GM12874 (cell line): ENCODE measurements at regions not wholly inside any gene's neighbourhood (a gene's known extent, or its start where the extent isn't known, plus 50 kb on each side); places are given as distances from the start of the nearest gene placed in this dataset.

ENCODE experiments used
- TF ChIP-seq, protein P1 (sequence below): IDR thresholded peaks from 2 replicates; pipeline ENCODE4 v1.5.1; 2011; ENCODE audit warnings: low read depth, mild to moderate bottlenecking, control low read depth, low read length, moderate library complexity; ENCODE audit not compliant: insufficient read depth

DNA sequence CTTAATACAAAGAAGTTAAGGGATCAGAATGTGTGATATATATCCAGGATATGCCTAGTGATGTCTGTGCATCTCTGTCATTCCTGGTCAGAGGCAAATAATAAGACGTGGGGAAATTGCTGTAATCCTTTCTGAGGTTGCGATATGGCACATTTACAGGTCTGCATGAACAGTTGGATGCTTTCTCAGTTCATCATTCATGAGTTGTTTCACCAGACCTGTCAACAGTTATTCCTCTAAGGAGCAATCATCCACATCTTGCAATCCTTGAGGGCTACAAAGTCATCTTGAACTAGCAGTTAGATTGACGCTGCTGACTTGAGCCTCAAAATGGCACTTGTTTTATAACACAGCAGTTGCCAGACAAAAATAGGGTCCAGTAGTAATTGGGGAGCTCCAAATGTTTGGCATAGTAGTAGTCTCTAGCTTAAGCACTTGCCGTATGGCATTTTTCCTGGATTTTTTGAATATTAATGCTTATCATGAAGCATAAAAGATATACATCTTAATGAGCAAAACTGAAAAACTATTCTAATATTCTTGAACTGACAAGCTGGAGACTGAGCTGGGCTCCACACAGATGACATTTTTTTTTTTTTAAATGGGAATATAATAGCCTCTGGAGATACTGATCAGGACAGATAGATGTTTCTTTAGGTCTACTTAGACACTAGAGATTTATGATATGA is 761.7 kb downstream of the VGLL3 start:
- TF ChIP-seq, protein P1, sequence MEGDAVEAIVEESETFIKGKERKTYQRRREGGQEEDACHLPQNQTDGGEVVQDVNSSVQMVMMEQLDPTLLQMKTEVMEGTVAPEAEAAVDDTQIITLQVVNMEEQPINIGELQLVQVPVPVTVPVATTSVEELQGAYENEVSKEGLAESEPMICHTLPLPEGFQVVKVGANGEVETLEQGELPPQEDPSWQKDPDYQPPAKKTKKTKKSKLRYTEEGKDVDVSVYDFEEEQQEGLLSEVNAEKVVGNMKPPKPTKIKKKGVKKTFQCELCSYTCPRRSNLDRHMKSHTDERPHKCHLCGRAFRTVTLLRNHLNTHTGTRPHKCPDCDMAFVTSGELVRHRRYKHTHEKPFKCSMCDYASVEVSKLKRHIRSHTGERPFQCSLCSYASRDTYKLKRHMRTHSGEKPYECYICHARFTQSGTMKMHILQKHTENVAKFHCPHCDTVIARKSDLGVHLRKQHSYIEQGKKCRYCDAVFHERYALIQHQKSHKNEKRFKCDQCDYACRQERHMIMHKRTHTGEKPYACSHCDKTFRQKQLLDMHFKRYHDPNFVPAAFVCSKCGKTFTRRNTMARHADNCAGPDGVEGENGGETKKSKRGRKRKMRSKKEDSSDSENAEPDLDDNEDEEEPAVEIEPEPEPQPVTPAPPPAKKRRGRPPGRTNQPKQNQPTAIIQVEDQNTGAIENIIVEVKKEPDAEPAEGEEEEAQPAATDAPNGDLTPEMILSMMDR, result no peak

DNA sequence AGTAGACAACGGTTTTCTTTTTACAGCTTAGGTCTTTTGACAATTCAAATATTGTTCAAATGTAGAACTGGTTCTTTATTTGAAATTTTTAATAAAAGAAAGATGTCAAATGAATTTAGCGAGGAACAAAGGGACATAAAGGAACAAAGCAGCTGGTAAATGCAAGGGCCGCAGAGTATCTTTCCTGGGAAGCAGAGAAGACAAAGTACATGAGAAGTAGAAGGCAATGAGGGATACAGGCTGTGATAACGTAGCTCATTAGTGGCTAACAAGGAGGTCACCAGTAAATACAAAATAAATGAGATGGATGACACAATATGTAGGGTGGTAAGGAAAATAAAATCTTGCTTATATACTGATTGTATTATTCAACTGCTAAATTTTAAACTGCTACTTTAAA is 762.8 kb downstream of the VGLL3 start:
- TF ChIP-seq, protein P1, result no peak

DNA sequence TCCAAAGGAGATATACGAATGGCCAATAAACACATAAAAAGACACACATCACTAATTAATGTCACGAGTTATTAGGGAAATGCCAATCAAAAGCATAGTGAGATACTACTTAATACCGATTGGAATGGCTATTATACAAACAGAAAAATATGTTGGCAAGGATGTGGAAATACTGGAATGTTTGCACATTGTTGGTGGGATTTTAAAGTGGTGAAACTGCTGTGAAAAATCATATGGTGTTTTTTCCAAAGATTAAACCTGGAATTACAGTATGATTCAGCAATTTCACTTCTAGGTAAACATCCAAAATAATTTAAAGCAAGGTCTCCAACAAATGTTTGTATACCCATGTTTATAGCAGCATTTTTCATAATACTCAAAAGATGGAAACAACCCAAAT is 765.5 kb downstream of the VGLL3 start:
- TF ChIP-seq, protein P1, result no peak

DNA sequence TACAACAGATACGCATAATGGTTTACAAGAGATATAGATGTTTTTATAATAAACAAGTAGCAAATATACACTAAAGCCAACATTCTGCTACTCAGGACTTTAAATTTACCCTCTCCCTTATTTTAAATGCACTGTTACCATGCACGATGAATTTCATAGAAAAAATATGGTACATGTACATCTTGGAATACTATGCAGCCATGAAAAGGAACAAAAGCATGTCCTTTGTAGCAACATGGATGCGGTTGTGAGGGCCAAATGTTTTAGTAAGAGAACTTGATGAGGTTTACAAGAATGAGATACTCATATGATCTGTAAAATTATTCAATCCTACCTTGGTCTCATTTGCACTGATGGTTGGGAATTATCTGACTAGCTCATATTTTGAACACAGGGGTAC is 769.3 kb downstream of the VGLL3 start:
- TF ChIP-seq, protein P1, result no peak

DNA sequence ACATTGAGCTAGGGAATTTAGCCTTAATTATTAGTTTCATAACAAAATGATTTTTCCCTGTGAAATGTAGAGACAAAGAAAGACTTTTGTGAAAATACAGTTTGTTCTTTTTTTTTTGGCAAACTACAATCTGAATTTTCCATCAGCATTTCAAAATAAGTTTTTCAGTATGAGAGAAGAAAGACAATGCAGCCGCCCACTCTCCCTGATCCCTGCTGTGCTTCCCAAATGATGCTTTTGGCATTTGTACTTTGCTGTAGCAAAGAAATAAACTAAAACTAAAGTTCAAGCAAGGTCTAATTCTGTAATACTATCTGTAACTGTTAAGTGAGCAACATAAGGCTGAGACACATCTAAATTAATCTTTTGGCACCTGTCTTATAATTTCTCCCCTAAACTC is 782.2 kb downstream of the VGLL3 start:
- TF ChIP-seq, protein P1, result no peak

DNA sequence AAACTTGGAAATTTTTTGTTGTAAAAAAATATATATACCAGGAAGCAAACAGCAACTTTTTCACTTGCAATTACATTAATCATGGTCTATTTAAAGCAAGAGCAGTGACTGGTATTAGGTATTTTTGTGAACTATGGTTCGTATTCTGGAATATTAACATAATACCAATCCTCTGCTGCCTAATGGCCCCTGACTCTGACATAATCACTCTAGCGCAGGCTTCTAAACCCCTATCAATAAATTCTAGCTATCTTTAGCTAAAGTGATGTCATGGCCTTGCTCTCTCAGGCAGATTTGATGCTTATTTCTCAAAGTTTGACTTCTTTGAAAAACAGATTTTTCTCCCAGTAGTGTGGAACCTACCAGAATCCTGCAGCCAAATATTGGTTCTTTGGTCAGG is 808.3 kb downstream of the VGLL3 start:
- TF ChIP-seq, protein P1, result no peak

DNA sequence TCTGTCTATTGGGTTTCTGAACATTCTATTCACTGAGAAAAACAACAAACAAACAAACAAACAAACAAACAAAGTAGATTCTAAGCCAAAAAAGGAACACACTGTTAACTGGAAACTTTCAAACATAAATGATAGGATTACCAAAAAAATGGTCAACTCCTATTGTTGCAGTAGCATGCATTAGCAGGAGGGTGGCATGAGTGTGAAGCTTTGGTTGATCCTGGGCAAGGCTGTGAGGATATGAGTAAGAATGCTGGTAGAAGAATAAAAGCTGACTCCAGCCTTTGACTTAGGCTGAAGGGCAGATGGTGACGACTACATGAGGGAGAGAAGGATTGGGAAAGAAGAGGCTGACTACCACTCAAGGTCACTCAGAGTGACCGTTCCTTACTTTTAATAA is 810.3 kb downstream of the VGLL3 start:
- TF ChIP-seq, protein P1, result no peak
